ENCODE measurements at regions not wholly inside any gene's neighbourhood (a gene's known extent, or its start where the extent isn't known, plus 50 kb on each side); places are given as distances from the start of the nearest gene placed in this dataset.

DNA sequence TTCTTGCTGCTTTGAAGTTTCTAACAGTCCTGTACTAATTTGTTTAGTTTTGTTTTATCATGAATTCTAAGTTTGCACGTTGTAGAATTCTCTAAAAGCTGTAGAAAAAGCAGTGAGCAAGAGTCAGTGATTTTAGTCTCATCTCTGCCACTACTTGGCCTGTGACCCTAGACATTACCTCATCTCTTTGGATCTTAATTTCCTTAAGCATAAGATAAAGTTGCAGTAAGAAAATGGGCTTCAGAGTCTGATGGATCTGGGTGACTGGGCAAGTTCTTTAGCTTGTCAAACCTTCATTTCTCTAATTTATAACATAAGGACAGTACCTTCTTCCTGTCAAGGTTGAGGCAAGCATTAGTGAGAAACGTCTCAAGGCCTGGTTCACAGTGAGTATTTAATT is 247.9 kb downstream of the DMRT2 start:
- TF ChIP-seq POLR2A (IDR thresholded peaks at IDR 0.05), result no peak
- TF ChIP-seq, protein P1, sequence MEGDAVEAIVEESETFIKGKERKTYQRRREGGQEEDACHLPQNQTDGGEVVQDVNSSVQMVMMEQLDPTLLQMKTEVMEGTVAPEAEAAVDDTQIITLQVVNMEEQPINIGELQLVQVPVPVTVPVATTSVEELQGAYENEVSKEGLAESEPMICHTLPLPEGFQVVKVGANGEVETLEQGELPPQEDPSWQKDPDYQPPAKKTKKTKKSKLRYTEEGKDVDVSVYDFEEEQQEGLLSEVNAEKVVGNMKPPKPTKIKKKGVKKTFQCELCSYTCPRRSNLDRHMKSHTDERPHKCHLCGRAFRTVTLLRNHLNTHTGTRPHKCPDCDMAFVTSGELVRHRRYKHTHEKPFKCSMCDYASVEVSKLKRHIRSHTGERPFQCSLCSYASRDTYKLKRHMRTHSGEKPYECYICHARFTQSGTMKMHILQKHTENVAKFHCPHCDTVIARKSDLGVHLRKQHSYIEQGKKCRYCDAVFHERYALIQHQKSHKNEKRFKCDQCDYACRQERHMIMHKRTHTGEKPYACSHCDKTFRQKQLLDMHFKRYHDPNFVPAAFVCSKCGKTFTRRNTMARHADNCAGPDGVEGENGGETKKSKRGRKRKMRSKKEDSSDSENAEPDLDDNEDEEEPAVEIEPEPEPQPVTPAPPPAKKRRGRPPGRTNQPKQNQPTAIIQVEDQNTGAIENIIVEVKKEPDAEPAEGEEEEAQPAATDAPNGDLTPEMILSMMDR (IDR thresholded peaks at IDR 0.05 in 4 of 5, conservative IDR thresholded peaks at IDR 0.05 in 1 of 5), result no peak
